Thymus (tissue), 11 donors: ENCODE measurements at regions not wholly inside any gene's neighbourhood (a gene's known extent, or its start where the extent isn't known, plus 50 kb on each side); places are given as distances from the start of the nearest gene placed in this dataset.

Experiments
- DNase-seq, 9 donors: peaks; one replicate each; pipeline ENCODE4 v3.0.0-alpha.2; 2013; ENCODE audit warnings: low spot score in 9 of 9, low read depth in 6 of 9, missing footprints in 1 of 9
- H3K27ac ChIP-seq, 2 donors: one replicate each; pipeline ENCODE4 v1.5.1; 2013; ENCODE audit warnings: control low read depth in 1 of 2, low read depth in 1 of 2, low read length in 1 of 2, mild to moderate bottlenecking in 1 of 2, moderate library complexity in 1 of 2
- H3K27me3 ChIP-seq, 2 donors: one replicate each; pipeline ENCODE4 v1.5.1; 2013; ENCODE audit warnings: low read length in 1 of 2; ENCODE audit not compliant: control insufficient read depth in 2 of 2, insufficient read depth in 1 of 2
- H3K36me3 ChIP-seq, 2 donors: one replicate each; pipeline ENCODE4 v1.5.1; 2013; ENCODE audit warnings: low read length in 1 of 2, mild to moderate bottlenecking in 1 of 2, moderate library complexity in 1 of 2; ENCODE audit not compliant: control insufficient read depth in 2 of 2, insufficient read depth in 2 of 2
- H3K4me1 ChIP-seq, 2 donors: one replicate each; pipeline ENCODE4 v1.5.1; 2013; ENCODE audit warnings: low read length in 2 of 2; ENCODE audit not compliant: control insufficient read depth in 2 of 2, insufficient read depth in 2 of 2
- H3K4me3 ChIP-seq, 2 donors: one replicate each; pipeline ENCODE4 v1.5.1; 2013; ENCODE audit warnings: low read length in 2 of 2, control low read depth in 1 of 2, mild to moderate bottlenecking in 1 of 2
- H3K9me3 ChIP-seq, 2 donors: one replicate each; pipeline ENCODE4 v1.5.1; 2013; ENCODE audit warnings: low read length in 1 of 2, mild to moderate bottlenecking in 1 of 2; ENCODE audit not compliant: control insufficient read depth in 2 of 2, insufficient read depth in 1 of 2
- WGBS: extraction: QIAGEN DNeasy Blood & Tissue Kit; methylation state at CpG from one replicate; pipeline ENCODE4 v1.1.7; 2013; 5-methylcytosine and 5-hydroxymethylcytosine counted together
- donor health status: healthy.

DNA sequence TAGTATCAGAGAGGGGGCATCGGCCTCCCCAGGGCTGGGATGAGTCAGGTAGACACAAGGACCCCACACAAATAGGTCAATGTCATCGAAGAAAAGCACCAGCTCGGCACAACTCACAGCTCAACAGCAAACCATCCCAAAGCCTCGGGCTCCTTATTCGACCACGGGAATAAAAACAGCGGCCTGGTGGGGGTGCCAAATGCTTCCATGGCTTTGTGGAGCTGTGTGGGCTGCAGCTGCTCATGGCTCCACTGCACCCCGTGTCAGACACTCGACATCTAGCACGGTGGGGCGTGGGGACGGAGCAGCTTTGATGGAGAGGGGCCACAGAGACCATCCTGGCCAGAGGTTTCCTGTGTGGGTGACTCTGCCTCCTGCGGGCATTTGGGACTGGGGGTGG is 212.5 kb upstream of the SOX1 start:
- no peak for DNase-seq
- 71% methylated on average over 13 of the region's 13 CpGs for WGBS
- Histone ChIP-seq H3K9me3 (no peaks in the 10 kb centered on the region), H3K4me1 (no peaks in the 10 kb centered on the region), H3K36me3 (no peaks in the 10 kb centered on the region), H3K27me3 (no peaks in the 10 kb centered on the region), H3K4me3 (no peak overlapping the region), H3K27ac (no peak overlapping the region)

DNA sequence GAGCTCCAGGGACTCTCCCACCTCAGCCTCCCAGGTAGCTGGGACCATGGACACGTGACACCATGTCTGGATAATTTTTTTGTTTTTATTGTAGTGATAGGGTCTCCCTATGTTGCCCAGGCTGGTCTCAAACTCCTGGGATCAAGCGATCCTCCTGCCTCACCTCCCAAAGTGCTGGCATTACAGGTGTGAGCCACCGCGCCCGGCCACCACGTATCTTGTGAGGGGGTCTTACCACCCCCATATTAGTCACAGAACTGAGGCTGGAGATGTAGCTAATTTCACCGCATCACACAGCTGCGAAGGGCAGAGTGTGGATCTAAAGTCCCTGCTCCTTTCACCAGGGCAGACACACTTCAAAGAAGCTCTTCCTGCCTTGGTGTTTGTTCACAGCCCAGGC is 211.8 kb upstream of the SOX1 start:
- no peak for DNase-seq
- no peaks in the 10 kb centered on the region for H3K27me3 ChIP-seq
- 92% methylated on average over 8 of the region's 8 CpGs for WGBS

DNA sequence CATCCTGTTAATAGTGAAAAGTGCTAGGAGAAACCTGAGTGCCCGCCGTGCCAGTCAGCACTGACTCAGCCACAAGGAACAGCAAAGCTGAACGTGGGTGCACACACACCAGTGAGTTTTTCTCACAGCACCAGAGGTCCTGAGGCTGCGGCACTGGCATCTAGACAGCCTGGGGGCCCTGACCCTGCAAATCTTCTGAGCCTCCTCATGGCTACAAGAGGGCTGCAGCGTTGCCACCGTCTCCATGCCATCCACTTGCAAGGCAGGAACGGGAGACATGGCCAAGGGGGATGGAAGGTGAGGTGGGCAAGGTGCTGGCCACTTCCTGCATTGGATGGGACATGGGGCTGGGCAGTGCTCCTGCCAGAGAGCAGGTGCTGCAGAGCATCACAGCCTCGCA is 211.2 kb upstream of the SOX1 start:
- H3K4me1 ChIP-seq, result no peaks in the 10 kb centered on the region
- H3K27me3 ChIP-seq, result no peaks in the 10 kb centered on the region
- no peak overlapping the region for H3K4me3 ChIP-seq
- DNase-seq, result no peak
- H3K9me3 ChIP-seq, result no peaks in the 10 kb centered on the region
- no peak overlapping the region for H3K27ac ChIP-seq
- no peaks in the 10 kb centered on the region for H3K36me3 ChIP-seq
- 89% methylated on average over 8 of the region's 8 CpGs for WGBS

More for the DNA sequence above, 211.8 kb upstream of the SOX1 start:
- Histone ChIP-seq H3K4me3 (no peak overlapping the region), H3K4me1 (no peaks in the 10 kb centered on the region), H3K36me3 (no peaks in the 10 kb centered on the region), H3K27ac (no peak overlapping the region), H3K9me3 (no peaks in the 10 kb centered on the region)

DNA sequence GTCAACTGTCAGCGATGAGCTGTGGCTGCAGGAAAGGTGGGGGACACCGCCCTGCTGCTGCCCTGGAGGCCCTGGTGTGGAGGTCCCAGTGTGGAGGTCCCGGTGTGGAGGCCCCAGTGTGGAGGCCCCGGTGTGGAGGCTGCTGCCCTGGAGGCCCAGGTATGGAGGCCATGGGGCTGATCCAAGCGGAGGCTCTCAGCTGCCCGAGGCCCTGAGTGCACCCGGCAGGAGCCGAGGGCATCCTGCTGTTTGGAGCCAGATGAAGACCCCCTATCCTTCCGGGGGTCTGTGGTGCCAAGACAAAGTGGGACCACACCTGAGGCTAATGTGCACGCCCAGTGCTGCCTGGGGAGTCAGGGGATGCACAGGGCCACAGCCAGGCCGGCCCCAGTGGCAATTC is 210.4 kb upstream of the SOX1 start:
- Histone ChIP-seq H3K9me3 (no peaks in the 10 kb centered on the region), H3K27me3 (no peaks in the 10 kb centered on the region), H3K27ac (no peak overlapping the region), H3K36me3 (no peaks in the 10 kb centered on the region), H3K4me1 (no peaks in the 10 kb centered on the region), H3K4me3 (no peak overlapping the region)
- WGBS, result 94% methylated on average over 11 of the region's 11 CpGs
- no peak for DNase-seq

DNA sequence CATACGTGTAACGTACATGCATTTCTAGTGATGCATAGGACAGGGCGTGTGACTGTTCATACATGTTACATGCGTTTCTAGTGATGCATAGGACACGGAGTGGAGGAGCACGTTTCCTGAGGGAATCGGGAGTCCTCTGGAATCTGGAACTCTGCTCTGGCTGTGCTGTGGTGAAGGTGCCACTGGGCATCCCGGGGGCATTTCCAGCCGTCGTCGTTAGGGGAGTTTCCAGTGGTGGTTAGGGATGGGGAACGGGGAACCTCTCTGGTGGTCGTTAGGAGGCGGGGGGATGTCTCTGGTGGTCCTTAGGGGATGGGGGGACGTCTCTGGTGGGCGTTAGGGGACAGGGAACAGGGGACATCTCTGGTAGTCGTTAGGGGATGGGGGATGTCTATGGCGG is 209.6 kb upstream of the SOX1 start:
- Histone ChIP-seq H3K9me3 (no peaks in the 10 kb centered on the region), H3K27ac (no peak overlapping the region), H3K4me3 (no peak overlapping the region), H3K27me3 (no peaks in the 10 kb centered on the region), H3K4me1 (no peaks in the 10 kb centered on the region), H3K36me3 (no peaks in the 10 kb centered on the region)
- DNase-seq, result no peak
- WGBS, result 83% methylated on average over 18 of the region's 18 CpGs

DNA sequence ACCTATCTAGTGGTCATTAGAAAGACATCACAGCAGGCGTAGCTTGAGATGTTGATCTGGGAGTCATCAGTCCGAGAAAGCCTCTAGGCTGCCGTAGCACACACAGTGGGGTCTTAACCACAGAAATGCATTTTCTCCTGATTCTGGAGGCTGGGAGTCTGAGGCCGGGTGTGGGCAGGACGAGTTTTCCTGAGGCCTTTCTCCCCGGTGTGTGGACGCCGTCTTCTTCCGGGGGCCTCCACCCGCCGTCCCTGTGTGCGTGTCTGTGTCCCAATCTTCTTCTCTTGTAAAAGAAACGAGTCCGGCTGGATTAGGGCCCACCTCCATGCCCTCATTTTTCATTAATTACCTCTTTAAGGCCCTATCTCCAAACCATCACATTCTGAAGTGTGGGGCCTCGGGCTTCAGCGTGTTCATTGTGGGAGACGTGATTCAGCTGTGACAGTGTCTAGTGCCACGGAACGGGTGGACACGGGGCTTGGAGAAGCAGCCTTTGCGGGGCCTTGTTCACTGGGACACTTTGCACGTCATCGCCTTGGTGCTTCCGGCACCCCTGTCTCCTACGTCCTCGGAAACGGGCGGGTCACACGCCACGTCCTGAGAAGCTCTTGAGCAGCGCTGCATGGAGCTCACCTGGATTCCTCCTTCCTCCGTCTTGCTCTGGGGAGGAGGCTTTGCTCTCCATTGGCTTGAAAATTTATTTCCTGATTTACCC is 208.9 kb upstream of the SOX1 start:
- no peak for DNase-seq
- 88% methylated on average over 32 of the region's 32 CpGs for WGBS
- H3K4me3 ChIP-seq, result no peak overlapping the region

DNA sequence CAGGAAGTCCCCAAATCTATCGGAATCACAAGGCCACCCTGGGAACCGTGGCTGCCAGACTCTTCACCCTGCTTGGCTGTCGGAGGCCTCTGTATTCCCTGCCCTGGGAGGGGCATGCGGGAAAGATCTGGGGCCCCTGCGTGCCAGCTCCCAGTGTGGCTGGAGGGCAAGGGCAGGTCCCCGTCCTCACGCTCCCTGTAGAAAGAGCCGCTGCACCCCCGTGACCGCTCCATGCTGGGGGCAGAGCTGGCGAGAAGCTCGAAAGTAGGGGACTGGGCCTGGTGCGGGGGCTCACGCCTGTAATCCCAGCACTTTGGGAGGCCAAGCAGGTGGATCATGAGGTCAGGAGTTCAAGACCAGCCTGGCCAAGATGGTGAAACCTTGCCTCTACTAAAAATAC is 208.4 kb upstream of the SOX1 start:
- H3K36me3 ChIP-seq, result no peaks in the 10 kb centered on the region
- no peak overlapping the region for H3K4me3 ChIP-seq
- no peaks in the 10 kb centered on the region for H3K9me3 ChIP-seq
- no peak overlapping the region for H3K27ac ChIP-seq
- no peaks in the 10 kb centered on the region for H3K4me1 ChIP-seq
- no peaks in the 10 kb centered on the region for H3K27me3 ChIP-seq
- 93% methylated on average over 14 of the region's 14 CpGs for WGBS
- no peak for DNase-seq

More for the DNA sequence above, 208.9 kb upstream of the SOX1 start:
- Histone ChIP-seq H3K27ac (no peak overlapping the region), H3K36me3 (no peaks in the 10 kb centered on the region), H3K4me1 (no peaks in the 10 kb centered on the region), H3K9me3 (no peaks in the 10 kb centered on the region), H3K27me3 (no peaks in the 10 kb centered on the region)

DNA sequence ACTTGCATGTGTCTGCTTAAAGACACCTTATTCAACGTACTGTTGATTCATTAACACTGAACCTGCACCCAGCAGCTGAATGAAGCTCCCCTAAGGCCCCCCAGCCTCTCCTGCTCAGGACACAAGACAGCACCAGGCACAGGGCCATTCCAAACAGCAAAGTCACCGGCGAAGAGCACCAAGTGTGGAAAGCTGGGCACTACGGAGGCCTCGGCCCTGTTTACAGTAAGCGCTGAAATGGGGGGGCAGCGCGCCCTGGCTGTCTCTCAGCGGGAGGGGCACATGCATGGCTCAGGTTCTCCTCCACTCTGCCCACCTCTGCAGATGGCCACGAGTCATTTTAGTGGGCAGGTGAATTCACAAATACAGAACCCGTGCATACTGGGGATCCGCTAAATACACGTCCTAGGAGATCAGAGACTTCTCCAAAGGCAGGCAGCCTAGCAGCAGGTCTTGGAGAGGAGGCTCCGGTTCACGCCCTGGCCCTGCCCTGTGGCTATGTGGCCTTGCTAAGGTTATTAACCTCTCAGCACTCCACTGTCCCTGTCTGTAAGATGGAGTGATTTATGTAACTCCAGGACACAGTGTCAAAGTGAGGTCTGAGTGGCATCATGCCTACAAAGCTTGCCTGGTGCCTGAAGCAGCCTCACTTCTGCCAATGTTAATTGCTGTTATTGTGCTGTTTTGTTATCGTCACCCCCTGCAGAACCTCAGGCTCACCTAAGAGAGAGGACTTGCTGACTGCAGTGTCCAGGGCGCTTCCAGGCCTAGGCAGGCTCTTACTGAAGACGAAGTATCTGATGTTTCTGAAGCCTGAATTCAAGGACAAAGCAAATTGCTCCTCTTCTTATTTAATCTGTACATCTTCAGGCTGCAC is 207.4 kb upstream of the SOX1 start:
- H3K27ac ChIP-seq, result no peak overlapping the region
- no peaks in the 10 kb centered on the region for H3K4me1 ChIP-seq
- H3K9me3 ChIP-seq, result no peaks in the 10 kb centered on the region
- 85% methylated on average over 18 of the region's 18 CpGs for WGBS
- no peaks in the 10 kb centered on the region for H3K27me3 ChIP-seq
- H3K36me3 ChIP-seq, result no peaks in the 10 kb centered on the region
- DNase-seq, result no peak
- no peak overlapping the region for H3K4me3 ChIP-seq

DNA sequence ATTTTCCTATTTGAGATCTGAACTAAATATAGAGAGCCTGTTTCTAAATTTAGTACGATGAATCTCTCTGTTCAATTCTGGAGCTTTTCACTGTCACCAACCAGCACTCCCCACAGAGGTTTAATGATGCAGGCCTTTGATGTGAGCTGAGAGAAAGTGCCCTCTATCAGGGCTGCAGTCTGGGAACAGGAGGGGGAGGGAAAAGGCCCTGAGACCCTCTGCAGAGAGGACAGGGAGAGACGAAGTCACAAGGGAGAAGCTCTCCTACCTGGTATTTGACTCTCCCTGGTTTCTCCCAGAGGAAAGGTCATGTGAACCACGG is 206.8 kb upstream of the SOX1 start:
- H3K4me1 ChIP-seq, result no peaks in the 10 kb centered on the region
- DNase-seq, result no peak
- H3K4me3 ChIP-seq, result no peak overlapping the region
- no peak overlapping the region for H3K27ac ChIP-seq
- H3K36me3 ChIP-seq, result no peaks in the 10 kb centered on the region
- H3K9me3 ChIP-seq, result no peaks in the 10 kb centered on the region
- WGBS, result 67% methylated on average over 3 of the region's 3 CpGs
- no peaks in the 10 kb centered on the region for H3K27me3 ChIP-seq
